DMS153 treated with DMSO at 0.1 percent for 48 hours (cell line): ENCODE measurements at regions not wholly inside any gene's neighbourhood (a gene's known extent, or its start where the extent isn't known, plus 50 kb on each side); places are given as distances from the start of the nearest gene placed in this dataset.
"Not testable (repeated sequence)": the region's sequence is repeated elsewhere in the genome, so short reads cannot be mapped to it uniquely, and the experiment has no call there.

Experiments
- DNase-seq: peaks from one replicate; lab custom pipeline; 2025; ENCODE audit not compliant: unreplicated experiment; lab: John Stamatoyannopoulos, UW

- DNase-seq: no peak
Observed at GRCh38 chr10:125407000-125407502, 246.7 kb upstream of the CTBP2 start.

GRCh38 chr10:125404902-125405301, 244.5 kb upstream of the CTBP2 start:
- DNase-seq: not testable (repeated sequence)

- no peak for DNase-seq
Observed at GRCh38 chr10:125401462-125401861, 241.1 kb upstream of the CTBP2 start.

GRCh38 chr10:125399289-125399688, 238.9 kb upstream of the CTBP2 start:
- DNase-seq: no peak

GRCh38 chr10:125398270-125398669, 237.9 kb upstream of the CTBP2 start:
- DNase-seq: no peak

GRCh38 chr10:125397608-125398007, 237.2 kb upstream of the CTBP2 start:
- DNase-seq: no peak

- no peak for DNase-seq
Observed at GRCh38 chr10:125396676-125397075, 236.3 kb upstream of the CTBP2 start.

- DNase-seq: no peak
Observed at GRCh38 chr10:125392609-125393008, 232.2 kb upstream of the CTBP2 start.

GRCh38 chr10:125392154-125392553, 231.8 kb upstream of the CTBP2 start:
- no peak for DNase-seq

GRCh38 chr10:125389648-125390047, 229.3 kb upstream of the CTBP2 start:
- no peak for DNase-seq

GRCh38 chr10:125379592-125379991, 219.2 kb upstream of the CTBP2 start:
- DNase-seq: no peak

GRCh38 chr10:125377368-125377767, 217.0 kb upstream of the CTBP2 start:
- no peak for DNase-seq

- no peak for DNase-seq
Observed at GRCh38 chr10:125375210-125375609, 214.8 kb upstream of the CTBP2 start.

- DNase-seq: no peak
Observed at GRCh38 chr10:125373546-125373945, 213.2 kb upstream of the CTBP2 start.

GRCh38 chr10:125370578-125370977, 210.2 kb upstream of the CTBP2 start:
- no peak for DNase-seq

- no peak for DNase-seq
Observed at GRCh38 chr10:125369382-125370326, 209.3 kb upstream of the CTBP2 start.

- DNase-seq: no peak
Observed at GRCh38 chr10:125368146-125368545, 207.8 kb upstream of the CTBP2 start.

- DNase-seq: no peak
Observed at GRCh38 chr10:125363791-125364190, 203.4 kb upstream of the CTBP2 start.

GRCh38 chr10:125362950-125363349, 202.6 kb upstream of the CTBP2 start:
- DNase-seq: no peak

- DNase-seq: no peak
Observed at GRCh38 chr10:125359401-125359800, 199.0 kb upstream of the CTBP2 start.

GRCh38 chr10:125355657-125356056, 195.3 kb upstream of the CTBP2 start:
- no peak for DNase-seq

- DNase-seq: no peak
Observed at GRCh38 chr10:125350519-125350918, 190.2 kb upstream of the CTBP2 start.

- DNase-seq: no peak
Observed at GRCh38 chr10:125348536-125348935, 188.2 kb upstream of the CTBP2 start.
